H1 (cell line): ENCODE measurements at regions not wholly inside any gene's neighbourhood (a gene's known extent, or its start where the extent isn't known, plus 50 kb on each side); places are given as distances from the start of the nearest gene placed in this dataset.

Source experiments
- CTCF ChIA-PET: fragments of 300-600 bp; sonication (Branson Sonifier 250); formaldehyde crosslinking; loops from one replicate; lab custom pipeline; 2021; ENCODE audit not compliant: partially characterized antibody; lab: Charles Lee
- POLR2A ChIA-PET: fragments of 300-600 bp; sonication (Branson Sonifier 250); formaldehyde crosslinking; loops from one replicate; lab custom pipeline; 2021; ENCODE audit warnings: inconsistent platforms; ENCODE audit not compliant: partially characterized antibody; lab: Charles Lee
- DNase-seq, 2 experiments: peaks; one replicate each; pipeline versions ENCODE4 v3.0.0 to v3.0.0-alpha.2; 2010 to 2022; ENCODE audit warnings: low spot score in 2 of 2, low read depth in 1 of 2, mixed read lengths in 1 of 2
- FAIRE-seq: peaks from 2 replicates; lab custom pipeline; 2011; peaks lifted over from hg19 to GRCh38; lab: Jason Lieb, UNC
- H2AFZ ChIP-seq: 2 replicates; pipeline ENCODE4 v1.8.1; 2012; ENCODE audit warnings: low read length, inconsistent platforms
- H2AK5ac ChIP-seq: 2 replicates; pipeline ENCODE4 v1.6.1; 2013; ENCODE audit warnings: low read depth, low read length
- H2BK120ac ChIP-seq: replicated peaks from 2 replicates; pipeline ENCODE3; 2013; ENCODE audit warnings: low read depth, low read length, inconsistent platforms
- H2BK12ac ChIP-seq: 2 replicates; pipeline ENCODE4 v1.6.1; 2013; ENCODE audit warnings: low read depth, low read length
- H2BK15ac ChIP-seq: 2 replicates; pipeline ENCODE4 v1.6.1; 2013; ENCODE audit warnings: low read length
- H2BK20ac ChIP-seq: 2 replicates; pipeline ENCODE4 v1.6.1; 2013; ENCODE audit warnings: low read length
- H2BK5ac ChIP-seq: 2 replicates; pipeline ENCODE4 v1.6.1; 2013; ENCODE audit warnings: low read depth, low read length
- H3K14ac ChIP-seq: 2 replicates; pipeline ENCODE4 v1.6.1; 2013; ENCODE audit warnings: inconsistent platforms; ENCODE audit not compliant: insufficient read length
- H3K18ac ChIP-seq: 2 replicates; pipeline ENCODE4 v1.6.1; 2013; ENCODE audit warnings: low read length; ENCODE audit errors: extremely low read depth
- H3K23ac ChIP-seq: 2 replicates; pipeline ENCODE4 v1.6.1; 2013; ENCODE audit warnings: inconsistent platforms; ENCODE audit not compliant: insufficient read length
- H3K23me2 ChIP-seq: 2 replicates; pipeline ENCODE4 v1.6.1; 2013; ENCODE audit warnings: low read depth, low read length
- H3K27ac ChIP-seq: 2 replicates; pipeline ENCODE4 v1.6.1; 2011; ENCODE audit warnings: low read depth, low read length, inconsistent platforms
- H3K27me3 ChIP-seq, 4 experiments: replicated peaks in 1 of 4; 1 replicate in 1 of 4; 2 replicates in 3 of 4; pipeline versions ENCODE4 v1.6.1 to v1.8.1; 2011 to 2013; ENCODE audit warnings: low read length in 3 of 4, mild to moderate bottlenecking in 3 of 4, inconsistent platforms in 2 of 4, mixed read lengths in 2 of 4, moderate library complexity in 1 of 4; ENCODE audit not compliant: control insufficient read depth in 3 of 4, insufficient read depth in 3 of 4; ENCODE audit errors: extremely low read depth in 1 of 4
- H3K36me3 ChIP-seq, 4 experiments: 2 replicates each; pipeline versions ENCODE4 v1.6.1 to v1.8.1; 2011 to 2013; ENCODE audit warnings: mild to moderate bottlenecking in 4 of 4, low read length in 3 of 4, moderate library complexity in 2 of 4, control low read depth in 1 of 4, inconsistent platforms in 1 of 4; ENCODE audit not compliant: insufficient read depth in 4 of 4, control insufficient read depth in 2 of 4
- H3K4ac ChIP-seq: replicated peaks from 2 replicates; pipeline ENCODE3; 2013; ENCODE audit warnings: low read length, low read depth, mixed read lengths, inconsistent platforms; ENCODE audit not compliant: insufficient read length
- H3K4me1 ChIP-seq, 4 experiments: replicated peaks in 1 of 4; 1 replicate in 1 of 4; 2 replicates in 3 of 4; pipeline versions ENCODE4 v1.6.1 to v1.8.1; 2011 to 2013; ENCODE audit warnings: low read length in 3 of 4, inconsistent platforms in 2 of 4, mixed read lengths in 1 of 4; ENCODE audit not compliant: insufficient read depth in 4 of 4, control insufficient read depth in 3 of 4
- H3K4me2 ChIP-seq, 2 experiments: 2 replicates each; pipeline versions ENCODE4 v1.6.1 to v1.8.1; 2011 to 2013; ENCODE audit warnings: low read depth in 2 of 2, low read length in 2 of 2, control low read depth in 1 of 2, inconsistent platforms in 1 of 2, mild to moderate bottlenecking in 1 of 2; ENCODE audit not compliant: insufficient read depth in 1 of 2
- H3K4me3 ChIP-seq, 4 experiments: fragments of 200-600, 300-600 bp in 1 of 4; sonication (generic), shearing (Covaris generic), sonication (Bioruptor Twin) in 1 of 4; 2 replicates each; pipeline versions ENCODE4 v1.5.1 to v1.8.1; 2011 to 2016; ENCODE audit warnings: low read length in 4 of 4, low read depth in 3 of 4, control low read depth in 2 of 4, inconsistent platforms in 2 of 4, mild to moderate bottlenecking in 2 of 4, mixed read lengths in 1 of 4, moderate library complexity in 1 of 4; ENCODE audit not compliant: insufficient read depth in 2 of 4; ENCODE audit errors: extremely low read depth in 1 of 4
- H3K56ac ChIP-seq: replicated peaks from 2 replicates; pipeline ENCODE3; 2013; ENCODE audit warnings: low read depth, mild to moderate bottlenecking, mixed read lengths, low read length, inconsistent platforms; ENCODE audit not compliant: insufficient read length
- H3K79me1 ChIP-seq: 2 replicates; pipeline ENCODE4 v1.6.1; 2013; ENCODE audit warnings: low read depth, low read length, control low read depth
- H3K79me2 ChIP-seq, 2 experiments: 2 replicates each; pipeline versions ENCODE4 v1.6.1 to v1.8.1; 2012 to 2013; ENCODE audit warnings: low read length in 2 of 2, mild to moderate bottlenecking in 2 of 2, inconsistent platforms in 1 of 2; ENCODE audit not compliant: insufficient read depth in 2 of 2, control insufficient read depth in 1 of 2
- H3K9ac ChIP-seq, 4 experiments: replicated peaks in 1 of 4; 1 replicate in 1 of 4; 2 replicates in 3 of 4; pipeline versions ENCODE4 v1.6.1 to v1.8.1; 2011 to 2013; ENCODE audit warnings: low read depth in 3 of 4, low read length in 3 of 4, control low read depth in 2 of 4, mild to moderate bottlenecking in 2 of 4, moderate library complexity in 2 of 4, inconsistent platforms in 1 of 4; ENCODE audit errors: extremely low read depth in 1 of 4
- H3K9me3 ChIP-seq, 2 experiments: 2 replicates each; pipeline versions ENCODE4 v1.6.1 to v1.8.1; 2012 to 2013; ENCODE audit warnings: mild to moderate bottlenecking in 2 of 2, moderate library complexity in 2 of 2, control low read depth in 1 of 2, inconsistent platforms in 1 of 2, low read depth in 1 of 2, low read length in 1 of 2, mixed read lengths in 1 of 2; ENCODE audit not compliant: insufficient read depth in 2 of 2
- H4K20me1 ChIP-seq, 2 experiments: replicated peaks in 1 of 2; 2 replicates each; pipeline versions ENCODE3 to v1.8.1; 2011 to 2013; ENCODE audit warnings: inconsistent platforms in 2 of 2, low read length in 2 of 2, mild to moderate bottlenecking in 1 of 2; ENCODE audit not compliant: insufficient read depth in 2 of 2, control insufficient read depth in 1 of 2
- H4K5ac ChIP-seq: 2 replicates; pipeline ENCODE4 v1.6.1; 2013; ENCODE audit warnings: low read length, low read depth, mixed read lengths, inconsistent platforms; ENCODE audit not compliant: insufficient read length
- H4K8ac ChIP-seq: 2 replicates; pipeline ENCODE4 v1.8.0; 2013; ENCODE audit warnings: mild to moderate bottlenecking, moderate library complexity, low read length, inconsistent platforms; ENCODE audit not compliant: insufficient read depth; ENCODE audit errors: extremely low read depth
- H4K91ac ChIP-seq: replicated peaks from 2 replicates; pipeline ENCODE3; 2013; ENCODE audit warnings: low read length, mixed read lengths, inconsistent platforms; ENCODE audit not compliant: insufficient read length
- CBX5 ChIP-seq: fragments of 300-800, 300-1000 bp; sonication (generic); IDR thresholded peaks from 2 replicates; pipeline ENCODE4 v1.7.1; 2016; ENCODE audit warnings: antibody characterized with exemption, low read length, low read depth
- EP300 ChIP-seq, 2 experiments: IDR thresholded peaks; 1 replicate in 1 of 2; 2 replicates in 1 of 2; pipeline ENCODE4 v1.6.1; 2011 to 2012; ENCODE audit warnings: low read depth in 2 of 2, low read length in 2 of 2, mild to moderate bottlenecking in 2 of 2, borderline replicate concordance in 1 of 2, inconsistent platforms in 1 of 2, moderate library complexity in 1 of 2
- GABPA ChIP-seq: IDR thresholded peaks from 2 replicates; pipeline ENCODE4 v1.6.1; 2011; ENCODE audit warnings: mild to moderate bottlenecking, low read length, moderate library complexity, borderline replicate concordance; ENCODE audit not compliant: insufficient read depth
- HDAC6 ChIP-seq: IDR thresholded peaks from one replicate; pipeline ENCODE4 v1.7.1; 2012; ENCODE audit warnings: low read depth, mild to moderate bottlenecking, inconsistent platforms, low read length, moderate library complexity
- KDM1A ChIP-seq: fragments of 200-600, 300-600 bp; sonication (generic); IDR thresholded peaks from 2 replicates; pipeline ENCODE4 v1.7.1; 2016; ENCODE audit warnings: mild to moderate bottlenecking, low read length, borderline replicate concordance
- KDM4A ChIP-seq: IDR thresholded peaks from one replicate; pipeline ENCODE4 v1.7.1; 2012; ENCODE audit warnings: low read depth, mild to moderate bottlenecking, moderate library complexity, low read length, inconsistent platforms; ENCODE audit not compliant: severe bottlenecking
- RFX5 ChIP-seq: IDR thresholded peaks from 2 replicates; pipeline ENCODE4 v1.6.1; 2011; ENCODE audit warnings: low read depth, low read length, improper control_type of control experiment, borderline replicate concordance
- SAP30 ChIP-seq: fragments of 300-600 bp; sonication (generic); IDR thresholded peaks from 2 replicates; pipeline ENCODE4 v1.7.1; 2012; ENCODE audit warnings: low read length, moderate library complexity, mild to moderate bottlenecking, inconsistent platforms; ENCODE audit not compliant: insufficient read depth, insufficient replicate concordance
- TAF1 ChIP-seq: IDR thresholded peaks from 2 replicates; pipeline ENCODE4 v1.6.1; 2011; ENCODE audit warnings: mild to moderate bottlenecking, low read depth, low read length
- TCF12 ChIP-seq: IDR thresholded peaks from 2 replicates; pipeline ENCODE4 v1.6.1; 2011; ENCODE audit warnings: low read depth, mild to moderate bottlenecking, low read length
- ZNF274 ChIP-seq: IDR thresholded peaks from 2 replicates; pipeline ENCODE4 v1.7.0; 2012; ENCODE audit warnings: low read length, borderline replicate concordance; ENCODE audit errors: extremely low read depth
- WGBS, 2 experiments: shearing (Covaris generic) in 1 of 2; methylation state at CpG; one replicate each; pipeline versions ENCODE4 v1.1.6 to v1.1.7; 2013 to 2015; ENCODE audit warnings: low lambda C conversion rate in 2 of 2, mixed read lengths in 2 of 2, inconsistent platforms in 1 of 2, low coverage in 1 of 2, missing lambda C conversion rate in 1 of 2; ENCODE audit not compliant: insufficient replicate concordance in 2 of 2, insufficient coverage in 1 of 2, insufficient read length in 1 of 2; ENCODE audit errors: extremely low coverage in 1 of 2, missing lambda C conversion rate in 1 of 2; 5-methylcytosine and 5-hydroxymethylcytosine counted together

DNA sequence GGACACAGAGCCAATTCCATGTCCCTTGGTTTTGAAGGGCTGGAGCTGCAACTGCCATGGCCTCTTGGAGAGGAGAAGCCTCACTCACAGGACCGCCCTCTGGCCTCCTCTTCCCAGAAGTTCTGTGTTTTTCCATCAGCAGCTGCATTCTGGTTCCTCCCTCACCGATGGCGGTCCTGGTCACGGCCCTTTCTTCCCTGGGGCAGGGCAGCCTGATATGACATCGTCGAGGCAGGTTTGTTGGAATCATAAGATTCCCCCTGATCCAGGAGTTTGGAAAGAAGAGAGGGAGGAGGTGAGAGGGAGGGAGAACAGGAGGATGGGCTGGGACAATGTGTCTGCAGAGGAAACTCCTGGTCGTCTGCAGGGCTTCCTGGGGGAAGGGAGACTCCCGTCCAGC lies 82.7 kb upstream of the PDZD8 start:
- CTCF ChIA-PET: interaction anchor here (0.7 to 7.0 kb wide), 8 partner anchors 7 to 241 kb away, joined by 3 to 65 read pairs (median 6); no protein-coding TSS in a partner anchor
- H3K27me3 ChIP-seq: no peaks in the 10 kb centered on the region

More for the DNA sequence above, 82.7 kb upstream of the PDZD8 start:
- Histone ChIP-seq H2BK120ac (no peak overlapping the region), H3K9me3 (peaks cover 3 to 6% of the 10 kb centered on the region in 2 experiments; a peak in 2 of 4 replicates), H3K4ac (no peak overlapping the region), H3K14ac (no peak overlapping the region), H2BK12ac (no peak overlapping the region), H3K23me2 (no peaks in the 10 kb centered on the region), H3K27ac (no peak overlapping the region), H4K5ac (no peak overlapping the region), H3K36me3 (no peaks in the 10 kb centered on the region), H3K18ac (no peak overlapping the region), H2AFZ (no peak overlapping the region), H4K91ac (no peak overlapping the region), H3K23ac (no peak overlapping the region), H3K79me1 (no peaks in the 10 kb centered on the region), H2BK5ac (no peak overlapping the region), H3K4me1 (peaks cover 0 to 10% (median 5%) of the 10 kb centered on the region in 4 experiments; a peak in 5 of 7 replicates), H4K8ac (no peak overlapping the region), H3K56ac (no peak overlapping the region), H2BK15ac (no peak overlapping the region), H4K20me1 (no peaks in the 10 kb centered on the region), H3K4me2 (no peak overlapping the region), H3K4me3 (no peak overlapping the region), H2AK5ac (no peak overlapping the region), H3K9ac (no peak overlapping the region), H3K79me2 (no peaks in the 10 kb centered on the region), H2BK20ac (no peak overlapping the region)
- FAIRE-seq (no peak), DNase-seq (no peak)
- 75% methylated on average over 4 of the region's 8 CpGs; no CpG with 5 or more reads in 1 of the 2 experiments for WGBS, 2 experiments
- POLR2A ChIA-PET: no interaction called here
- TF ChIP-seq TCF12 (no peak), EP300 (IDR thresholded peaks at IDR 0.05; ENCODE audit: borderline replicate concordance in 1 of 2, low read depth in 2 of 2, low read length in 2 of 2) (no peak), KDM4A (no peak), SAP30 (no peak), TAF1 (no peak), ZNF274 (no peak), RFX5 (no peak), KDM1A (no peak), HDAC6 (no peak), CBX5 (no peak), GABPA (no peak)
